ENCODE measurements at regions not wholly inside any gene's neighbourhood (a gene's known extent, or its start where the extent isn't known, plus 50 kb on each side); places are given as distances from the start of the nearest gene placed in this dataset.

DNA sequence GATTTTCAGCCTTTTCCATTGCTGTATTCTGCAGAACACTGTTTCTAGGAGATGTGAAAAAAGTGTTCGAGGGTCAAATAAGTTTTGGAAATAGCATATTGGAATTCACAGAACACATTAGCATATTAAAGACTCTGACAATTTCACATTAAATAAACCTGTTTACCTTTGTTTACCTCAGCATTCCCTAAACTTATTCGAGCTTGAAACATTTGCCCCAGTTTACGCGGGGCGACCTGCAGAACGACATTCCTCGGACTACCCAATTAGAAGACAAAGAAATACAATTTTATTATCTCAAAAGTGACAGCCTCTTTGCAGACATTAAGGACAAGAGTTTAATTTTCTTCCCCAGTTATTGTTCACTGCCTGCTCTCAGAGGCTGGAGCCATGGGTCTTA lies 110.3 kb upstream of the NFIB start:
- H3K9me3 ChIP-seq (ENCODE audit: insufficient read depth, low read length): no peaks in the 10 kb centered on the region
- H3K27me3 ChIP-seq (ENCODE audit: low read length): no peaks in the 10 kb centered on the region
- H3F3A ChIP-seq (ENCODE audit: insufficient read depth): no peaks in the 10 kb centered on the region
- H3K9me2 ChIP-seq (replicated peaks; ENCODE audit: insufficient read depth, low read length): no peaks in the 10 kb centered on the region
- H3K27ac ChIP-seq (ENCODE audit: low read depth, low read length): no peak overlapping the region
- H2AFZ ChIP-seq (ENCODE audit: low read depth, low read length, severe bottlenecking): no peak overlapping the region
- TF ChIP-seq, protein P1, sequence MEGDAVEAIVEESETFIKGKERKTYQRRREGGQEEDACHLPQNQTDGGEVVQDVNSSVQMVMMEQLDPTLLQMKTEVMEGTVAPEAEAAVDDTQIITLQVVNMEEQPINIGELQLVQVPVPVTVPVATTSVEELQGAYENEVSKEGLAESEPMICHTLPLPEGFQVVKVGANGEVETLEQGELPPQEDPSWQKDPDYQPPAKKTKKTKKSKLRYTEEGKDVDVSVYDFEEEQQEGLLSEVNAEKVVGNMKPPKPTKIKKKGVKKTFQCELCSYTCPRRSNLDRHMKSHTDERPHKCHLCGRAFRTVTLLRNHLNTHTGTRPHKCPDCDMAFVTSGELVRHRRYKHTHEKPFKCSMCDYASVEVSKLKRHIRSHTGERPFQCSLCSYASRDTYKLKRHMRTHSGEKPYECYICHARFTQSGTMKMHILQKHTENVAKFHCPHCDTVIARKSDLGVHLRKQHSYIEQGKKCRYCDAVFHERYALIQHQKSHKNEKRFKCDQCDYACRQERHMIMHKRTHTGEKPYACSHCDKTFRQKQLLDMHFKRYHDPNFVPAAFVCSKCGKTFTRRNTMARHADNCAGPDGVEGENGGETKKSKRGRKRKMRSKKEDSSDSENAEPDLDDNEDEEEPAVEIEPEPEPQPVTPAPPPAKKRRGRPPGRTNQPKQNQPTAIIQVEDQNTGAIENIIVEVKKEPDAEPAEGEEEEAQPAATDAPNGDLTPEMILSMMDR (IDR thresholded peaks at IDR 0.05; ENCODE audit: insufficient read depth, low read length, poor library complexity, severe bottlenecking): no peak
- TF ChIP-seq EZH2phosphoT487 (conservative IDR thresholded peaks at IDR 0.05; ENCODE audit: low read length): no peak
- no peaks in the 10 kb centered on the region for H3K79me2 ChIP-seq (ENCODE audit: insufficient read depth, low read length)
- no peaks in the 10 kb centered on the region for H3K36me3 ChIP-seq (ENCODE audit: low read length)
- no peak overlapping the region for H3K9ac ChIP-seq (ENCODE audit: low read length)
- H3K4me3 ChIP-seq (ENCODE audit: insufficient read depth, low read length, poor library complexity, severe bottlenecking): no peak overlapping the region
- H4K20me1 ChIP-seq (ENCODE audit: low read depth, low read length): no peaks in the 10 kb centered on the region
- H3K4me2 ChIP-seq (ENCODE audit: low read depth, low read length, poor library complexity, severe bottlenecking): no peak overlapping the region

DNA sequence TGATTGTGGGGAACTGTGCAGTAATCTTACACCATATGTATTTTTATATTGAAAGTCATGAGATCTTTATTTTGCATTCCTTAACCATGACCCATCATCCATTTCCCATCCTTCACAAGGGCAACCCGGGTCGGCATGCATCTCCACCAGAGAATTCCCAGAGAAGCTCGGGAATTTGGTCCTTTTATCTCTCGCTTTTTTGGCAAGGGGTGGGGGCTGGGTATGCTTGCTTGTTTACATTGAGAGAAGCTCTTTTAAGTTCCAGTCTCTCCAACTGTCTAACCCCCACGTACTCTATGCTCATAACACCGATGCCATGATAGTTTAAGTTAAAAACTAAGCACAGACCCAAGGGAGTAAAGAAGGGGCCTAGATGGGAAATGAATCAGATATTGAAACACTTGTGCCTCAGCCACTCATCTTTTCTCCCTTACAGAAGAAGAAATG lies 109.9 kb upstream of the NFIB start:
- Histone ChIP-seq H3K27ac (ENCODE audit: low read depth, low read length) (no peak overlapping the region), H3K36me3 (ENCODE audit: low read length) (no peaks in the 10 kb centered on the region), H3K4me2 (ENCODE audit: low read depth, low read length, poor library complexity, severe bottlenecking) (no peak overlapping the region), H3K9me2 (replicated peaks; ENCODE audit: insufficient read depth, low read length) (no peaks in the 10 kb centered on the region), H3K27me3 (ENCODE audit: low read length) (no peaks in the 10 kb centered on the region), H3F3A (ENCODE audit: insufficient read depth) (no peaks in the 10 kb centered on the region), H3K9me3 (ENCODE audit: insufficient read depth, low read length) (no peaks in the 10 kb centered on the region), H3K4me3 (ENCODE audit: insufficient read depth, low read length, poor library complexity, severe bottlenecking) (no peak overlapping the region), H3K9ac (ENCODE audit: low read length) (no peak overlapping the region), H2AFZ (ENCODE audit: low read depth, low read length, severe bottlenecking) (no peak overlapping the region), H4K20me1 (ENCODE audit: low read depth, low read length) (no peaks in the 10 kb centered on the region), H3K79me2 (ENCODE audit: insufficient read depth, low read length) (no peaks in the 10 kb centered on the region)
- TF ChIP-seq EZH2phosphoT487 (conservative IDR thresholded peaks at IDR 0.05; ENCODE audit: low read length): no peak
- TF ChIP-seq, protein P1 (IDR thresholded peaks at IDR 0.05; ENCODE audit: insufficient read depth, low read length, poor library complexity, severe bottlenecking): no peak

DNA sequence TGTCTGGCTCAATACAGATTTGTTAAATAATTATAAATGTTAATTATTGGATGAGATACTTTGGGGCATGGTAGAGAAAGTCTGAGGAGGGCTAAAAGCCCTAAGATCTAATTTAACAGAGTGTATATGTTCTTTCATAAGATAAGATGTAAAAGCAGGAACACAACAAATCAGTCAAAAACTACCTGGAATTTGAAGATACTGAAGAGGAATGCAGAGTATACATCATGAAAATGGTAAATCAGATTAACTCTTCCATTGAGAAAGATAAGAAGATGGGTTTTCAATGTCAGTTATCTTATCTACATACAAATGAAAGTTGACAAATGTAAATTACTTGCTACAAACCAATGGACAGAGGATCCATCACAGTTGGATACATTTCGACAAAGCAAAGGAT lies 107.3 kb upstream of the NFIB start:
- Histone ChIP-seq H3K9me3 (ENCODE audit: insufficient read depth, low read length) (no peaks in the 10 kb centered on the region), H3K9ac (ENCODE audit: low read length) (no peak overlapping the region), H4K20me1 (ENCODE audit: low read depth, low read length) (no peaks in the 10 kb centered on the region), H3K9me2 (replicated peaks; ENCODE audit: insufficient read depth, low read length) (no peaks in the 10 kb centered on the region), H3K4me3 (ENCODE audit: insufficient read depth, low read length, poor library complexity, severe bottlenecking) (no peak overlapping the region), H3K79me2 (ENCODE audit: insufficient read depth, low read length) (no peaks in the 10 kb centered on the region), H3K27me3 (ENCODE audit: low read length) (no peaks in the 10 kb centered on the region), H2AFZ (ENCODE audit: low read depth, low read length, severe bottlenecking) (no peak overlapping the region), H3K4me2 (ENCODE audit: low read depth, low read length, poor library complexity, severe bottlenecking) (no peak overlapping the region), H3F3A (ENCODE audit: insufficient read depth) (no peaks in the 10 kb centered on the region), H3K36me3 (ENCODE audit: low read length) (no peaks in the 10 kb centered on the region), H3K27ac (ENCODE audit: low read depth, low read length) (no peak overlapping the region)
- TF ChIP-seq, protein P1 (IDR thresholded peaks at IDR 0.05; ENCODE audit: insufficient read depth, low read length, poor library complexity, severe bottlenecking): no peak
- no peak for TF ChIP-seq EZH2phosphoT487 (conservative IDR thresholded peaks at IDR 0.05; ENCODE audit: low read length)
